Activated CD4-positive, CD25-positive, alpha-beta regulatory T cell treated with anti-CD3 and anti-CD28 coated beads, Interleukin-2, amount 50 U/mL, for 24 hours (primary cell): ENCODE measurements at regions not wholly inside any gene's neighbourhood (a gene's known extent, or its start where the extent isn't known, plus 50 kb on each side); places are given as distances from the start of the nearest gene placed in this dataset.

Experiments used
- ATAC-seq, 2 donors: fragments of 150-1000 bp; cut with Tn5 transposase; one replicate each; pipeline ENCODE4 v1.10.0; 2021; ENCODE audit warnings: mild to moderate bottlenecking in 1 of 2, moderate library complexity in 1 of 2

GRCh38 chr7:109956916-109957315 lies 1134.0 kb upstream of the LRRN3 start:
- no peak for ATAC-seq

GRCh38 chr7:109963741-109964140 lies 1127.2 kb upstream of the LRRN3 start:
- ATAC-seq: no peak

- no peak for ATAC-seq
Measured at GRCh38 chr7:109964780-109965179, 1126.1 kb upstream of the LRRN3 start.

- no peak for ATAC-seq
Measured at GRCh38 chr7:109967406-109967805, 1123.5 kb upstream of the LRRN3 start.

- no peak for ATAC-seq
Measured at GRCh38 chr7:109983618-109984017, 1107.3 kb upstream of the LRRN3 start.

- no peak for ATAC-seq
Measured at GRCh38 chr7:109984729-109985128, 1106.2 kb upstream of the LRRN3 start.

GRCh38 chr7:109986701-109987100 lies 1104.2 kb upstream of the LRRN3 start:
- ATAC-seq: no peak

GRCh38 chr7:109996411-109996810 lies 1094.5 kb upstream of the LRRN3 start:
- ATAC-seq: no peak

GRCh38 chr7:109996927-109997326 lies 1094.0 kb upstream of the LRRN3 start:
- no peak for ATAC-seq

- no peak for ATAC-seq
Measured at GRCh38 chr7:109997837-109998236, 1093.1 kb upstream of the LRRN3 start.

GRCh38 chr7:110001254-110001938 lies 1089.5 kb upstream of the LRRN3 start:
- ATAC-seq: no peak

- no peak for ATAC-seq
Measured at GRCh38 chr7:110003827-110004226, 1087.1 kb upstream of the LRRN3 start.

GRCh38 chr7:110007320-110008063 lies 1083.4 kb upstream of the LRRN3 start:
- ATAC-seq: no peak

- ATAC-seq: no peak
Measured at GRCh38 chr7:110010359-110010758, 1080.6 kb upstream of the LRRN3 start.

- ATAC-seq: no peak
Measured at GRCh38 chr7:110017405-110017804, 1073.5 kb upstream of the LRRN3 start.

GRCh38 chr7:110027385-110027784 lies 1063.5 kb upstream of the LRRN3 start:
- ATAC-seq: no peak

- ATAC-seq: no peak
Measured at GRCh38 chr7:110043519-110043918, 1047.4 kb upstream of the LRRN3 start.

GRCh38 chr7:110050785-110051184 lies 1040.1 kb upstream of the LRRN3 start:
- no peak for ATAC-seq

GRCh38 chr7:110051372-110051771 lies 1039.6 kb upstream of the LRRN3 start:
- no peak for ATAC-seq

- ATAC-seq: no peak
Measured at GRCh38 chr7:110056331-110056730, 1034.6 kb upstream of the LRRN3 start.

- ATAC-seq: no peak
Measured at GRCh38 chr7:110058401-110058800, 1032.5 kb upstream of the LRRN3 start.

- no peak for ATAC-seq
Measured at GRCh38 chr7:110061387-110061786, 1029.5 kb upstream of the LRRN3 start.

GRCh38 chr7:110065121-110065520 lies 1025.8 kb upstream of the LRRN3 start:
- ATAC-seq: no peak

GRCh38 chr7:110066843-110067242 lies 1024.1 kb upstream of the LRRN3 start:
- no peak for ATAC-seq

- no peak for ATAC-seq
Measured at GRCh38 chr7:110071192-110071591, 1019.7 kb upstream of the LRRN3 start.
